ENCODE measurements at regions not wholly inside any gene's neighbourhood (a gene's known extent, or its start where the extent isn't known, plus 50 kb on each side); places are given as distances from the start of the nearest gene placed in this dataset.

DNA sequence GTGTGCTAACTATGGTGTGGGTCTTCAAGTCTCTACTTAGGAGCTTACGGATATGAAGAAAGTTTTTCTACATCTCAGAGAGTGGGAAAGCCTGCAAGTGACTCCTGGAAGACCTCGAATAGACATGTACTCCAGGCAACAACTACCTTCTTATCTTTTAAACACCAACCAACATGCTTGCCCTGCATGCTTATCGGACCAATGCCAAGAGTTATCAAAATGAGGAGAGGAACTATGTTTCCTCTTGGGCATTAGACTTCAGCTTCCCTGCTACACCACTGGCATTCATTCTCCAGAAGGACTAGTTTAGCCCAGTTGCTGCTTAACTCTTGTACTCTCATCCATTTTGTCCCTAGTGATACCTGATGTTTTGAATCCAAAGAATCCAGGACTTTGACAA, 74.7 kb upstream of the MAN2A1 start:
- TF ChIP-seq POLR2AphosphoS5 (IDR thresholded peaks at IDR 0.05; ENCODE audit: low read depth, low read length), result no peak
- TF ChIP-seq POLR2A (IDR thresholded peaks at IDR 0.05; ENCODE audit: low read depth, low read length), result no peak
- TF ChIP-seq TAF1 (IDR thresholded peaks at IDR 0.05; ENCODE audit: borderline replicate concordance, low read depth, low read length), result no peak
